ENCODE measurements at regions not wholly inside any gene's neighbourhood (a gene's known extent, or its start where the extent isn't known, plus 50 kb on each side); places are given as distances from the start of the nearest gene placed in this dataset.
"Not testable (repeated sequence)": the region's sequence is repeated elsewhere in the genome, so short reads cannot be mapped to it uniquely, and the experiment has no call there.

GRCh38 chr1:18579267-18579666 is 51.4 kb upstream of the PAX7 start:
- H3K4me3 ChIP-seq (replicated peaks in 1 of 3; ENCODE audit: insufficient read depth in 1 of 3, low read depth in 1 of 3, low read length in 3 of 3); H4K20me1 ChIP-seq (replicated peaks; ENCODE audit: control insufficient read depth, extremely low read depth, insufficient read depth, low read length); FAIRE-seq; H3K79me2 ChIP-seq (ENCODE audit: control insufficient read depth, insufficient read depth, low read length); H3K9ac ChIP-seq (replicated peaks; ENCODE audit: extremely low read depth, insufficient read depth, low read length); H3K27me3 ChIP-seq (ENCODE audit: control insufficient read depth in 2 of 2, insufficient read depth in 2 of 2, low read length in 2 of 2); H3K36me3 ChIP-seq (ENCODE audit: control insufficient read depth in 2 of 2, extremely low read depth in 1 of 2, insufficient read depth in 2 of 2, low read length in 2 of 2); BruUV-seq (replicated peaks); intact Hi-C loops (cut with micrococcal nuclease); dilution Hi-C loops (cut with MboI; ENCODE audit: extremely low pct_ligation_motif_present, low sequenced_read_pairs); H3K9me3 ChIP-seq (replicated peaks; ENCODE audit: control insufficient read depth, insufficient read depth, low read length); DNase-seq (ENCODE audit: low read depth, low spot score); H2AFZ ChIP-seq (ENCODE audit: low read depth, low read length); H3K4me1 ChIP-seq (ENCODE audit: control insufficient read depth, extremely low read depth, insufficient read depth, low read length); H3K27ac ChIP-seq (ENCODE audit: insufficient read depth, low read depth, low read length); H3K4me2 ChIP-seq (ENCODE audit: insufficient read depth, low read length); POLR2A ChIA-PET; H3K9me1 ChIP-seq (replicated peaks; ENCODE audit: control insufficient read depth, extremely low read depth, insufficient read depth, low read length): not testable (repeated sequence)
- CTCF ChIA-PET = interaction anchor here (4.7 kb wide), 1 partner anchor 917 kb away, joined by 64 read pairs; no protein-coding TSS in a partner anchor

GRCh38 chr1:18580047-18580446 is 50.6 kb upstream of the PAX7 start:
- Histone ChIP-seq H3K4me3 (replicated peaks in 1 of 3; ENCODE audit: insufficient read depth in 1 of 3, low read depth in 1 of 3, low read length in 3 of 3) (no peak overlapping the region), H3K4me1 (ENCODE audit: control insufficient read depth, extremely low read depth, insufficient read depth, low read length) (no peaks in the 10 kb centered on the region), H4K20me1 (replicated peaks; ENCODE audit: control insufficient read depth, extremely low read depth, insufficient read depth, low read length) (no peaks in the 10 kb centered on the region), H3K79me2 (ENCODE audit: control insufficient read depth, insufficient read depth, low read length) (no peaks in the 10 kb centered on the region), H3K27ac (ENCODE audit: insufficient read depth, low read depth, low read length) (no peak overlapping the region), H3K27me3 (ENCODE audit: control insufficient read depth in 2 of 2, insufficient read depth in 2 of 2, low read length in 2 of 2) (no peaks in the 10 kb centered on the region), H3K9me3 (replicated peaks; ENCODE audit: control insufficient read depth, insufficient read depth, low read length) (no peaks in the 10 kb centered on the region), H3K36me3 (ENCODE audit: control insufficient read depth in 2 of 2, extremely low read depth in 1 of 2, insufficient read depth in 2 of 2, low read length in 2 of 2) (no peaks in the 10 kb centered on the region), H3K9ac (replicated peaks; ENCODE audit: extremely low read depth, insufficient read depth, low read length) (no peak overlapping the region), H3K4me2 (ENCODE audit: insufficient read depth, low read length) (no peak overlapping the region), H2AFZ (ENCODE audit: low read depth, low read length) (no peak overlapping the region), H3K9me1 (replicated peaks; ENCODE audit: control insufficient read depth, extremely low read depth, insufficient read depth, low read length) (no peaks in the 10 kb centered on the region)
- ChIA-PET CTCF (interaction anchor here (1.1 to 4.7 kb wide), 3 partner anchors 81 to 1007 kb away, joined by 3 to 64 read pairs (median 4); no protein-coding TSS in a partner anchor), POLR2A (no interaction called here)
- TF ChIP-seq POLR2A (IDR thresholded peaks at IDR 0.05; ENCODE audit: low read depth, low read length) (no peak), EZH2 (IDR thresholded peaks at IDR 0.05; ENCODE audit: borderline replicate concordance, low read depth, low read length, severe bottlenecking) (no peak), GATA2 (IDR thresholded peaks at IDR 0.05; ENCODE audit: insufficient read depth, insufficient read length, low read depth, low read length) (no peak), CTCF (IDR thresholded peaks at IDR 0.05; ENCODE audit: extremely low read depth in 1 of 2, insufficient read depth in 1 of 2, low read depth in 1 of 2, low read length in 2 of 2) (no peak), MYC (IDR thresholded peaks at IDR 0.05; ENCODE audit: low read depth, low read length) (no peak), JUN (IDR thresholded peaks at IDR 0.05; ENCODE audit: borderline replicate concordance, insufficient read depth, insufficient read length, low read depth) (no peak), MAX (IDR thresholded peaks at IDR 0.05; ENCODE audit: insufficient read depth, insufficient read length) (no peak), POLR2AphosphoS5 (IDR thresholded peaks at IDR 0.05; ENCODE audit: insufficient read depth, low read depth, low read length) (no peak), FOS (IDR thresholded peaks at IDR 0.05; ENCODE audit: borderline replicate concordance, insufficient read depth, low read length) (no peak)
- FAIRE-seq (no peak), DNase-seq (ENCODE audit: low read depth, low spot score) (no peak)
- intact Hi-C loops (cut with micrococcal nuclease) = loop anchor here (2.0 to 5.0 kb wide), 3 partner anchors 478 to 1085 kb away; no protein-coding TSS in a partner anchor
- dilution Hi-C loops (cut with MboI; ENCODE audit: extremely low pct_ligation_motif_present, low sequenced_read_pairs) = no loop called here
- BruUV-seq (replicated peaks) = no TSS peak
